ENCODE measurements at regions not wholly inside any gene's neighbourhood (a gene's known extent, or its start where the extent isn't known, plus 50 kb on each side); places are given as distances from the start of the nearest gene placed in this dataset.

DNA sequence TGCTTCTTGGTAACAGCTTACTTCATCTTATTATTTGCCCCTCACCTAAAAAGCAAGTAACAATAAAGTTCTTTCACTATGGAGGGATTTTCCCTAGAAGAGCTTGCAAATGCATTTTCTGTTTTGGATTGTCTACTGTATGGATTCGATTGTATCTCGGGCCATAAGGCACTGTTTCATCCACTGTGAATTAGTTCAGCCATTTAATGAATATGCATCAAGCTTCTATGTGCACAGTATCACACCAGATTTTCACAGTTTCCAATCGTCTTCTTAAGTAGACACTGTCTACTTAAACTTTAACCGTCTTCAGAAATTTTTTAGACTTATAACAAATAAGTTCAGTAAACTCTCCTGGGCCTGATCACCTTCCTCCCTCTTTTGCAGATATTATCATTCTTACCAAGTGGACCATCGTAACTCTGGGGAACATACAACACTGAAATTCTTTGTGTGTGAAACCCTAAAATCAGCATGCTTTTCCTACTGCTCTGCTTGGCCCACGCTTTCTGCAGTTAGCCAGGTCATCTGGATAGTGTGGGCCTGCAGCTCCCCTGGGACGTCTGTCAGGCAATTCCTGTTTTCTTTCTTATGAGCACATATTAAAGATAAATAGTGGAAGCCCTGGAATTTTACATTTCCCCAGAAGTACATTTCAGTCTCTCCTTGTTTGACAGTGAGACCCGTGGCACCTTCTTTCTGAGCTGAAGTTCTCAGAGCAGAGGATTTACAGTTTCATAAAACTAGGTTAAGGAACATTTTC, 136.5 kb upstream of the PDE10A start:
- TF ChIP-seq, protein P1, sequence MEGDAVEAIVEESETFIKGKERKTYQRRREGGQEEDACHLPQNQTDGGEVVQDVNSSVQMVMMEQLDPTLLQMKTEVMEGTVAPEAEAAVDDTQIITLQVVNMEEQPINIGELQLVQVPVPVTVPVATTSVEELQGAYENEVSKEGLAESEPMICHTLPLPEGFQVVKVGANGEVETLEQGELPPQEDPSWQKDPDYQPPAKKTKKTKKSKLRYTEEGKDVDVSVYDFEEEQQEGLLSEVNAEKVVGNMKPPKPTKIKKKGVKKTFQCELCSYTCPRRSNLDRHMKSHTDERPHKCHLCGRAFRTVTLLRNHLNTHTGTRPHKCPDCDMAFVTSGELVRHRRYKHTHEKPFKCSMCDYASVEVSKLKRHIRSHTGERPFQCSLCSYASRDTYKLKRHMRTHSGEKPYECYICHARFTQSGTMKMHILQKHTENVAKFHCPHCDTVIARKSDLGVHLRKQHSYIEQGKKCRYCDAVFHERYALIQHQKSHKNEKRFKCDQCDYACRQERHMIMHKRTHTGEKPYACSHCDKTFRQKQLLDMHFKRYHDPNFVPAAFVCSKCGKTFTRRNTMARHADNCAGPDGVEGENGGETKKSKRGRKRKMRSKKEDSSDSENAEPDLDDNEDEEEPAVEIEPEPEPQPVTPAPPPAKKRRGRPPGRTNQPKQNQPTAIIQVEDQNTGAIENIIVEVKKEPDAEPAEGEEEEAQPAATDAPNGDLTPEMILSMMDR (IDR thresholded peaks at IDR 0.05; ENCODE audit: low read depth, low read length), result no peak
- H3K4me3 ChIP-seq (ENCODE audit: low read depth, low read length), result no peak overlapping the region

DNA sequence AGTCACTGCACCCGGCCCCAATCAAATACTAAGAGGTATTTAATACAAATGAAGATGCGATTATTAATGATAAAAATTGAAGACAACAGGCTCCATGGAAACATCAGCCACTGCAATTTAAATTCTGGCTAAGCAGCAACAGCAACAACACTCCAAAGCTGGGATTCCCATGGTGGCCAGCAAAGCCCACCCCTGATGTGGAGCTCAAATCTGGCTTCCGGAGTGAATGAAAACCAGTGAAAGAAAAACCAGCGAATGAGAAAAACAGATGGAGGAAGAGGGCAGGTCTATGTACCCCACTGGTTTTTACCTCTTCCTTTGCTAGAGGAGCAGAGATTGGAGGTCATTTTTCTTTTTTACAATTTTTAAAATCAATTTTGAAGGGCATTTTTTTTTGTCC, 135.9 kb upstream of the PDE10A start:
- TF ChIP-seq, protein P1 (IDR thresholded peaks at IDR 0.05; ENCODE audit: low read depth, low read length), result no peak
- no peak overlapping the region for H3K4me3 ChIP-seq (ENCODE audit: low read depth, low read length)

DNA sequence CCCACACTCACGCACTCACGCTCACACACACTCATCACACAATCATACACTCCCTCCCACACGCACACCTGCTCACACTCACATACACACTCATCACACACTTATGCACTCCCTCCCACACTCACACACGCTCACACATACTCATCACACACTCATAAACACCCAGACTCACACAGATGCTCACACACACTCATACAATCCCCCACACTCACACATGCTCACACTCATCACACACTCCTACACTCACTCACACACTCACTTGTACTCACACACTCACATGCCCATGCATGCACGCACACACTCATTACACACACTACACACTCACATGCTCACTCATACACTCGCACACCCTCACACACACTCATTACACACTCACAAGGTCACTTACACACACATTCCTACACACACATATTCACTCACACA, 131.1 kb upstream of the PDE10A start:
- TF ChIP-seq, protein P1 (IDR thresholded peaks at IDR 0.05; ENCODE audit: low read depth, low read length), result no peak
- H3K4me3 ChIP-seq (ENCODE audit: low read depth, low read length), result no peak overlapping the region

DNA sequence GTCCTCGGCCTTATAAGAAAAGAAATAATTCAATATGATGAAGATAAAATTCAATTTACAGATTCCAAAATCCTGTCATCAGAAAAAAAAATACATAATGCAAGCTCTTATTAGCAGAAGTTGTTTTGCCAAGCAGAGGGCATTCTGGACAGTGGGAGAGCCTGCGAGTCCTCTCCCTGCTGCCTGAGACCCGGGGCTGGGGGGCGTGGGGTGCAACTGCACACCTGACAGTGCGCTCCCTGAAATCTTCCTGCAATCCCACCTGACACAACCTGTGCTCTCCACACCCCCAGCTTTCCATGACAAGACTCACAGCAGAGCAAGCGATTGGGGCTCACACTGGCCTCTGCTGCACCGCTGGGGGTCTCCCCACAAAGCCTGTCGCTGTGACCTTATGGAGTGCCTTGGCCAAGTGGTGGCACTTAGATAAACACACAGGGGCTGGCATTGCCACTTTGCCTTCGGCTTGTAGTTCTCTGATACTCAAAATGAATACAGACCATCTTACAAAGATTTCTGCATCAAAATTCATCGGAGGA, 130.3 kb upstream of the PDE10A start:
- TF ChIP-seq, protein P1 (IDR thresholded peaks at IDR 0.05; ENCODE audit: low read depth, low read length), result no peak
- H3K4me3 ChIP-seq (ENCODE audit: low read depth, low read length), result no peak overlapping the region

DNA sequence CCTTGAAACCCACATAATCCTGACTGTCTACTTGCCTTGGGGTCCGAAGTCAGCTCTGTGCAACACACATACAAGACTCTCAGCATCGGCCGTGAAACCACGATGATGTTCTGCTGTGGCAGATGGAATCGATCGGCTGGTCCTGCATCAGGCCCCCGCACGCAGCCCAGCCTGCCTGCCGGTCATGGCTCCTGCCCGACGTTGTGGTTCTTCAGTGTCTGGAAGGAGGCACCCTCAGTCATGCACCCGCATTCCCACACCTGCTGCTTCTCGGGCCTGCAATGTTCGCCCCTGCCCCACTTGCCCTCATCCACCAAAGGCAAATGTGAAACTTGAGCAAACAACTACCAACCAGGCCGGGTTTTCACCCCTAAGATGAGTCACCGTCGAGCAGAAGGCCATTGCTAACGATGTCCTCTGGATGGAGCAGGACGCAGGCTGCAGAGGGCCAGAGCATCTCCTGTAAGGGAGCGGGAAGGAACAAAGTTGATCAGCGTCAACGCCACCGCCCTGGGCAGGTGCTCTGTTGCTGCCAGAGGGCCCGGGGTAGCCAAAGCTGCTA, 128.9 kb upstream of the PDE10A start:
- TF ChIP-seq, protein P1 (IDR thresholded peaks at IDR 0.05; ENCODE audit: low read depth, low read length), result no peak
- H3K4me3 ChIP-seq (ENCODE audit: low read depth, low read length), result no peak overlapping the region

DNA sequence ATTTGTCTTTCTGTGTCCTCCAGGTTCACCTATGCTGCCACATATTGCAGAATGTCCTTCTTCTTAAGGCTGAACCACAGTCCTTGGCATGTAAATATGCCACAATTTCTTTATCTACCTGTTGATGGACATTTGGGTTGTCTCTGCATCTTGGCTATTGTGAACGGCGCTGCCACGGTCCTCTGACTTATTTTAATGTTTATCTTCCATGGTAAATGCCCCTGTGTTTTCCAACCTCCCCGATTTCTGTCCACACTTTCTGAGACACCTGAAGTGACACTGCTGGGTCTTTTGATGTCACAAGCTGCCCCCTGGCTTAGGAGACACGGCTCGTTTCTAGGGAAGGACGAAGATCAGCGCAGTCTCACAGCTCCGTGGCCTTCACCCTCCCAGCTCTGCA, 128.3 kb upstream of the PDE10A start:
- TF ChIP-seq, protein P1 (IDR thresholded peaks at IDR 0.05; ENCODE audit: low read depth, low read length), result no peak
- no peak overlapping the region for H3K4me3 ChIP-seq (ENCODE audit: low read depth, low read length)

DNA sequence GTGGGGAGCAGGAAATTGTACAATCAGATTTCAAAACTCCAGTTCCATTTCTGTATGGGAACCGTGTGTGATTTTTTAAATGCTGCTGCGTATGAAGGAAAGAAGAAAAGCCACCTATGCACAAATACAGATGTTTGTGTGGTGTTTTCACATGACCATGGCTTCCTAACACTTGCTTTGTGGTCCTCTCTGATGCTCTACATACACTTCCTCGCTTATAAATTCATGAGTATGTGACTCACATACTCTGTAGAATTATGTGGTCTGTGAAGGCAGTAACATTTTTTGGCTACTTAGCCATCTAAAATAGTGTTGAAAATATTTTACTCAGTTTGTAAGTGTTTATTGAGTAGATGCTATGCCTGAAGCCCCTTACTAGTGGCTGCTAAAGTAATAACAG, 119.8 kb upstream of the PDE10A start:
- TF ChIP-seq, protein P1 (IDR thresholded peaks at IDR 0.05; ENCODE audit: low read depth, low read length), result no peak
- no peak overlapping the region for H3K4me3 ChIP-seq (ENCODE audit: low read depth, low read length)

Measured in WI38 (cell line).